ENCODE measurements at regions not wholly inside any gene's neighbourhood (a gene's known extent, or its start where the extent isn't known, plus 50 kb on each side); places are given as distances from the start of the nearest gene placed in this dataset.
"Not testable (repeated sequence)": the region's sequence is repeated elsewhere in the genome, so short reads cannot be mapped to it uniquely, and the experiment has no call there.

- Histone ChIP-seq H3K9me3 (peaks cover 0 to 1% (median 0%) of the 10 kb centered on the region in 11 donors), H3K4me3 (peak overlapping the region in 6 of 10 donors; percentile 2 to 31 (median 15)), H3K27ac (peak overlapping the region in 8 of 10 donors; percentile 24 to 81 (median 66)), H3K36me3 (no peaks in the 10 kb centered on the region), H3K27me3 (no peaks in the 10 kb centered on the region), H3K4me1 (peaks cover 3 to 66% (median 32%) of the 10 kb centered on the region in 9 donors)
- DNase-seq, result peak in 1 of 2 donors; percentile 23
- peak; percentile 27 to 84 (median 73) for ATAC-seq
- no peak for TF ChIP-seq CTCF (IDR thresholded peaks at IDR 0.05)
- intact Hi-C loops (cut with DNase I), result loop anchor here in 5 of 10 donors (5.0 to 10.0 kb wide), 6 partner anchors 40 to 587 kb away; no protein-coding TSS in a partner anchor
- WGBS, 2 donors, result 46 to 63% methylated on average over 5 of the region's 5 CpGs
Measured at GRCh38 chr21:16457498-16457897, 727.7 kb downstream of the USP25 start.

GRCh38 chr21:16460936-16461335 is 731.2 kb downstream of the USP25 start:
- Histone ChIP-seq H3K27ac (no peak overlapping the region), H3K27me3 (no peaks in the 10 kb centered on the region), H3K9me3 (peaks cover 0 to 19% (median 0%) of the 10 kb centered on the region in 11 donors), H3K4me1 (peaks cover 0 to 43% (median 13%) of the 10 kb centered on the region in 9 donors), H3K4me3 (no peak overlapping the region), H3K36me3 (no peaks in the 10 kb centered on the region)
- no peak for DNase-seq
- ATAC-seq, result peak in 1 of 8 donors; percentile 27
- no peak for TF ChIP-seq CTCF (IDR thresholded peaks at IDR 0.05)
- WGBS, 2 donors, result 73 to 82% methylated on average over 2 of the region's 2 CpGs
- intact Hi-C loops (cut with DNase I), result no loop called here

DNA sequence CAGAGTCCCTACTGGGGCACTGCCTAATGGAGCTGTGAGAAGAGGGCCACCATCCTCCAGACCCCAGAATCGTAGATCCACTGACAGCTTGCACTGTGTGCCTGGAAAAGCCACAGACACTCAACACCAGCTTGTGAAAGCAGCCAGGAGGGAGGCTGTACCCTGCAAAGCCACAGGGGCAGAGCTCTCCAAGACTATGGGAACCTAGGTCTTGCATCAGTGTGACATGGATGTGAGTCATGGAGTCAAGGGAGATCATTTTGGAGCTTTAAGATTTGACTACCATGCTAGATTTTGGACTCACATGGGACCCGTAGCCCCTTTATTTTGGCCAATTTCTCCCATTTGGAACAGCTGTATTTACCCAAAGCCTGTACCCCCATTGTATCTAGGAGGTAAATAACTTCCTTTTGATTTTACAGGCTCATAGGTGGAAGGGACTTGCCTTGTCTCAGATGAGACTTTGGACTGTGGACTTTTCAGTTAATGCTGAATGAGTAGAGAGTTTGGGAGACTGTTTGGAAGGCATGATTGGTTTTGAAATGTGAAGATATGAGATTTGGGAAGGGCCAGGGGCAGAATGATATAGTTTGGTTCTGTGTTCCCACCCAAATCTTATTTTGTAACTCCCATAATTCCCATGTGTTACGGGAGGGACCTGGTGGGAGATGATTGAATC is 734.6 kb downstream of the USP25 start:
- peaks cover 0 to 25% (median 0%) of the 10 kb centered on the region in 9 donors for H3K4me1 ChIP-seq
- 92% methylated on average over 3 of the region's 3 CpGs for WGBS, 2 donors
- peaks cover 0 to 19% (median 0%) of the 10 kb centered on the region in 11 donors for H3K9me3 ChIP-seq
- ATAC-seq; DNase-seq; H3K36me3 ChIP-seq; H3K27me3 ChIP-seq; H3K27ac ChIP-seq; intact Hi-C loops (cut with DNase I); H3K4me3 ChIP-seq: not testable (repeated sequence)

- DNase-seq (no peak), ATAC-seq (no peak)
- no peaks in the 10 kb centered on the region for H3K36me3 ChIP-seq
- H3K4me1 ChIP-seq, result peaks cover 0 to 39% (median 16%) of the 10 kb centered on the region in 9 donors
- H3K9me3 ChIP-seq, result peaks cover 0 to 13% (median 0%) of the 10 kb centered on the region in 11 donors
- intact Hi-C loops (cut with DNase I), result no loop called here
- 74 to 95% methylated on average over 2 of the region's 2 CpGs for WGBS, 2 donors
- no peak overlapping the region for H3K4me3 ChIP-seq
- no peak for TF ChIP-seq CTCF (IDR thresholded peaks at IDR 0.05)
- no peak overlapping the region for H3K27ac ChIP-seq
- no peaks in the 10 kb centered on the region for H3K27me3 ChIP-seq
Measured at GRCh38 chr21:16468184-16468583, 738.4 kb downstream of the USP25 start.

GRCh38 chr21:16473988-16474387 is 744.2 kb downstream of the USP25 start:
- H3K4me3 ChIP-seq, result no peak overlapping the region
- 27 to 30% methylated on average over 2 of the region's 2 CpGs for WGBS, 2 donors
- no peaks in the 10 kb centered on the region for H3K36me3 ChIP-seq
- intact Hi-C loops (cut with DNase I), result no loop called here
- peak overlapping the region; percentile 29 to 80 (median 60) for H3K27ac ChIP-seq
- H3K4me1 ChIP-seq, result peaks cover 0 to 75% (median 30%) of the 10 kb centered on the region in 9 donors
- no peaks in the 10 kb centered on the region for H3K27me3 ChIP-seq
- peak in 1 of 2 donors; percentile 12 for DNase-seq
- ATAC-seq, result peak; percentile 12 to 91 (median 68)
- TF ChIP-seq CTCF (IDR thresholded peaks at IDR 0.05), result no peak
- peaks cover 0 to 18% (median 7%) of the 10 kb centered on the region in 11 donors for H3K9me3 ChIP-seq
